K562 (cell line): ENCODE measurements at regions not wholly inside any gene's neighbourhood (a gene's known extent, or its start where the extent isn't known, plus 50 kb on each side); places are given as distances from the start of the nearest gene placed in this dataset.
A peak's percentile ranks its signal among the peaks of the same experiment; 100 is the strongest.

ENCODE experiments used
- ATAC-seq: fragments of 200-7000 bp; cut with Tn5 transposase; 3 replicates; pipeline ENCODE4 v1.9.1; 2020; ENCODE audit warnings: moderate library complexity
- BruUV-seq: library from RNA; stranded (reverse); fragments of 400-500 nt; replicated peaks from 2 replicates; lab custom pipeline; 2021; lab: Mats Ljungman, UMichigan
- CTCF ChIA-PET: fragments of 300-600 bp; formaldehyde crosslinking; extraction: SDS; loops from one replicate; lab custom pipeline; 2021; ENCODE audit warnings: low intra/inter-chr PET ratio; lab: Yijun Ruan, JAX
- POLR2A ChIA-PET: fragments of 300-600, 350-650 bp; sonication (Branson Sonifier 250); formaldehyde crosslinking; extraction: SDS; loops from one replicate; lab custom pipeline; 2021; ENCODE audit warnings: antibody characterized with exemption, inconsistent platforms; lab: Yijun Ruan, JAX
- DNase-seq, 4 experiments: peaks; one replicate each; pipeline versions ENCODE4 v3.0.0 to v3.0.0-alpha.2; 2011 to 2018; ENCODE audit warnings: low spot score in 3 of 4, mixed read lengths in 3 of 4; ENCODE audit errors: extremely low read depth in 1 of 4
- FAIRE-seq: peaks from 2 replicates; lab custom pipeline; 2011; peaks lifted over from hg19 to GRCh38; lab: Jason Lieb, UNC
- H2AFZ ChIP-seq: 2 replicates; pipeline ENCODE4 v1.6.0; 2011; ENCODE audit warnings: low read depth, low read length, control low read depth, inconsistent platforms
- H3K27ac ChIP-seq: fragments of 200-600 bp; 3 replicates; pipeline ENCODE4 v1.8.0; 2011; ENCODE audit warnings: low read depth, mild to moderate bottlenecking, control low read depth, inconsistent platforms, low read length, moderate library complexity, mixed read lengths; ENCODE audit errors: extremely low read depth
- H3K27me3 ChIP-seq, 2 experiments: fragments of 300-600 bp in 1 of 2; 2 replicates in 1 of 2; 3 replicates in 1 of 2; pipeline versions ENCODE4 v1.6.0 to v1.8.0; 2011; ENCODE audit warnings: inconsistent platforms in 2 of 2, low read length in 2 of 2, mild to moderate bottlenecking in 1 of 2, mixed read lengths in 1 of 2, moderate library complexity in 1 of 2; ENCODE audit not compliant: control insufficient read depth in 2 of 2, insufficient read depth in 2 of 2
- H3K36me3 ChIP-seq: fragments of 300-600 bp; 3 replicates; pipeline ENCODE4 v1.8.0; 2011; ENCODE audit warnings: mild to moderate bottlenecking, low read length, inconsistent platforms; ENCODE audit not compliant: control insufficient read depth, insufficient read depth
- H3K4me1 ChIP-seq, 2 experiments: fragments of 200-600 bp in 1 of 2; replicated peaks in 1 of 2; 2 replicates in 1 of 2; 3 replicates in 1 of 2; pipeline versions ENCODE4 v1.5.1 to v1.8.0; 2011; ENCODE audit warnings: inconsistent platforms in 2 of 2, low read length in 2 of 2, mild to moderate bottlenecking in 1 of 2, mixed read lengths in 1 of 2, moderate library complexity in 1 of 2; ENCODE audit not compliant: control insufficient read depth in 2 of 2, insufficient read depth in 2 of 2
- H3K4me2 ChIP-seq: 2 replicates; pipeline ENCODE4 v1.6.1; 2011; ENCODE audit warnings: low read length, control low read depth, inconsistent platforms, mixed read lengths; ENCODE audit not compliant: insufficient read depth
- H3K4me3 ChIP-seq: fragments of 200-600 bp; sonication (generic), shearing (Covaris generic); 2 replicates; pipeline ENCODE4 v1.5.1; 2016; ENCODE audit warnings: control low read depth, inconsistent platforms
- H3K79me2 ChIP-seq: fragments of 200-600 bp; 3 replicates; pipeline ENCODE4 v1.8.0; 2011; ENCODE audit warnings: low read length, inconsistent platforms; ENCODE audit not compliant: control insufficient read depth, insufficient read depth
- H3K9ac ChIP-seq, 2 experiments: 2 replicates each; pipeline versions ENCODE4 v1.6.0 to v1.6.1; 2011; ENCODE audit warnings: low read depth in 2 of 2, low read length in 2 of 2, control low read depth in 1 of 2, inconsistent platforms in 1 of 2, mild to moderate bottlenecking in 1 of 2, mixed read lengths in 1 of 2; ENCODE audit not compliant: insufficient read depth in 1 of 2
- H3K9me1 ChIP-seq: one replicate; pipeline ENCODE4 v1.6.0; 2011; ENCODE audit warnings: inconsistent platforms, mild to moderate bottlenecking, low read length, moderate library complexity; ENCODE audit not compliant: control insufficient read depth, insufficient read depth
- H3K9me3 ChIP-seq: replicated peaks from 2 replicates; pipeline ENCODE4 v1.5.1; 2011; ENCODE audit warnings: low read depth, low read length, inconsistent platforms; ENCODE audit not compliant: control insufficient read depth, insufficient read depth
- H4K20me1 ChIP-seq: replicated peaks from 2 replicates; pipeline ENCODE4 v1.6.1; 2011; ENCODE audit warnings: low read length, inconsistent platforms, mixed read lengths; ENCODE audit not compliant: control insufficient read depth, insufficient read depth
- ETV6 ChIP-seq, 3 experiments: fragments of 150-350 bp in 1 of 3; sonication (generic) in 1 of 3; formaldehyde crosslinking in 1 of 3; IDR thresholded peaks; 2 replicates each; pipeline versions ENCODE4 v1.6.1 to v1.8.0; 2014 to 2022; ENCODE audit warnings: borderline replicate concordance in 2 of 3, low read depth in 2 of 3, antibody characterized with exemption in 1 of 3, low read length in 1 of 3, mild to moderate bottlenecking in 1 of 3, missing genetic modification reagents in 1 of 3
- FOXA3 ChIP-seq, 2 experiments: fragments of 450-650 bp in 1 of 2; sonication (generic) in 1 of 2; formaldehyde crosslinking; IDR thresholded peaks in 1 of 2; conservative IDR thresholded peaks in 1 of 2; 2 replicates each; pipeline versions ENCODE4 v1.4.0 to v1.8.0; 2020 to 2022; ENCODE audit warnings: mild to moderate bottlenecking in 2 of 2, missing genetic modification reagents in 1 of 2
- GABPA ChIP-seq: fragments of 200-800 bp; sonication (Bioruptor generic); conservative IDR thresholded peaks from 2 replicates; pipeline ENCODE4 v1.6.1; 2016; ENCODE audit warnings: low read depth, missing genetic modification characterization, missing compliant biosample characterization
- HDAC3 ChIP-seq: fragments of 450-650 bp; IDR thresholded peaks from 2 replicates; pipeline ENCODE4 v1.6.1; 2018; ENCODE audit warnings: borderline replicate concordance, mild to moderate bottlenecking, moderate library complexity; ENCODE audit not compliant: partially characterized antibody
- MTA1 ChIP-seq: fragments of 450-650 bp; IDR thresholded peaks from 2 replicates; pipeline ENCODE4 v1.6.1; 2017; ENCODE audit warnings: borderline replicate concordance
- NFIX ChIP-seq: fragments of 250-450 bp; sonication (Bioruptor Pico); IDR thresholded peaks from 2 replicates; pipeline ENCODE4 v1.4.0; 2020; ENCODE audit warnings: low read depth, mild to moderate bottlenecking, moderate library complexity
- TCFL5 ChIP-seq: fragments of 250-450 bp; sonication (Bioruptor Pico); conservative IDR thresholded peaks from 2 replicates; pipeline ENCODE4 v1.6.1; 2021; ENCODE audit warnings: mild to moderate bottlenecking, moderate library complexity, matching md5 sums
- TEAD1 ChIP-seq, 2 experiments: fragments of 450-650 bp in 1 of 2; sonication (generic) in 1 of 2; formaldehyde crosslinking; IDR thresholded peaks; 2 replicates each; pipeline versions ENCODE4 v1.4.0 to v1.8.0; 2020 to 2022; ENCODE audit warnings: mild to moderate bottlenecking in 2 of 2, missing genetic modification reagents in 1 of 2
- TOE1 ChIP-seq, 2 experiments: fragments of 450-650 bp in 1 of 2; sonication (generic) in 1 of 2; formaldehyde crosslinking in 1 of 2; IDR thresholded peaks; 2 replicates each; pipeline versions ENCODE4 v1.7.1 to v1.8.0; 2016 to 2022; ENCODE audit warnings: borderline replicate concordance in 2 of 2, mild to moderate bottlenecking in 2 of 2, antibody characterized with exemption in 1 of 2, inconsistent platforms in 1 of 2, low read depth in 1 of 2, missing genetic modification reagents in 1 of 2, moderate library complexity in 1 of 2
- ZNF57 ChIP-seq: fragments of 450-650 bp; formaldehyde crosslinking; IDR thresholded peaks from 2 replicates; pipeline ENCODE4 v1.4.0; 2020; ENCODE audit warnings: mild to moderate bottlenecking, moderate library complexity
- WGBS: fragments of 100-300 bp; shearing (Covaris generic); methylation state at CpG from one replicate; pipeline ENCODE4 v1.1.6; 2016; ENCODE audit warnings: low coverage, mixed read lengths; ENCODE audit not compliant: insufficient coverage; ENCODE audit errors: missing lambda C conversion rate; 5-methylcytosine and 5-hydroxymethylcytosine counted together
- in situ Hi-C: fragments of 300-500 bp; cut with MboI; formaldehyde crosslinking; loops from 4 replicates; pipeline ENCODE4 v1.15.0; 2018; ENCODE audit warnings: inconsistent platforms, mixed read lengths
- intact Hi-C: fragments of 100-400 bp; cut with micrococcal nuclease; formaldehyde crosslinking; loops from 2 replicates; pipeline ENCODE4 v1.14.2; 2022
- TF ChIP-seq, protein P1 (sequence below): fragments of 450-650 bp; IDR thresholded peaks from 2 replicates; pipeline ENCODE4 v1.6.1; 2018; ENCODE audit warnings: mild to moderate bottlenecking, low read depth; ENCODE audit not compliant: partially characterized antibody
- TF ChIP-seq, protein P2 (sequence below), 3 experiments: IDR thresholded peaks in 2 of 3; conservative IDR thresholded peaks in 1 of 3; 2 replicates each; pipeline ENCODE4 v1.5.1; 2011 to 2012; ENCODE audit warnings: low read length in 3 of 3, mild to moderate bottlenecking in 3 of 3, control low read depth in 2 of 3, improper control_type of control experiment in 1 of 3, inconsistent platforms in 1 of 3, low read depth in 1 of 3, mixed read lengths in 1 of 3, moderate library complexity in 1 of 3; ENCODE audit not compliant: insufficient read depth in 2 of 3
- TF ChIP-seq, protein P3 (sequence below): IDR thresholded peaks from 2 replicates; pipeline ENCODE4 v1.6.1; 2011; ENCODE audit warnings: borderline replicate concordance, low read depth, mild to moderate bottlenecking, moderate library complexity, low read length; ENCODE audit not compliant: insufficient read depth, poor library complexity, severe bottlenecking

DNA sequence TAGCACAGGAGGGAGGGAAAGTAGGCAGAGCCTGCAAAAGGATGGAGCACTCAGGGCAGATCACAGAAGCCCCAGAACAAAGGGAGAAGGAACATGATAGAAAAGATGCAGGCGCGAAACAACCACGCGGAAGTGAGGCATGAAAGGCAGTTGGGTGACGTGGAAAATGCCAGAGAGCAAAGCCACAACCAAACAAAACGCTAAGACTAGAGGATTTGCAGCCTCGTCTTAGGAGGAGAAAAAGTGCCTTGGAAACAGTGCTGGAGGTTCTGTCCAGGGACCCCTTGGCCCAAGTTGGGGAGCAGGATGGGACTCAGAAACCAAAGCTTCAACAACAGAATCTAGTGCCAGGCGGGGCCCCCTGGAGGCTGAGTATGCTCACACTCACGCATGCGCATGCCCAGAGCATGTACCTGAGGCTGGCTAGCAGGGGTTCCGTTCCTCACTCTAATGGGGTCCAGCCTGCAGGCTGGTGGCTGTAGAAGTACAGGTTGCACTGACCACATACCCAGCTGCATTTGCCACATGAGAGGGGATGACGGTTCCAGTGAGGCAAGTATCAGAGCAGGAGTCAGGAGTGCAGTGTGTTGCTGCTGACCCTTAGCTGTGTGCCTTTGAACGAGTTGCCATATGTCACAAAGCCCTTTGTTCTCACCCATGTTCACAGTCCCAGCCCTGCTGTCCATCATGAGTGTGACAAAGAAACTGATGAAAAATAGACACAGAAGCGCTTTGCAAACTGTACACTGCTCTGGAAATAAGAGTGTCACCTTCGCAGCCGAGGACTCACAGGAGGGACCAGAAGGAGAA, 568.6 kb upstream of the CADM1 start:
- Histone ChIP-seq H3K4me2 (no peak overlapping the region), H3K4me1 (no peaks in the 10 kb centered on the region; a peak in 1 of 5 replicates), H3K27ac (no peak overlapping the region), H3K4me3 (no peak overlapping the region), H4K20me1 (no peaks in the 10 kb centered on the region), H3K27me3 (peaks cover 0 to 8% of the 10 kb centered on the region in 2 experiments; a peak in 2 of 5 replicates), H3K9ac (no peak overlapping the region), H3K9me3 (no peaks in the 10 kb centered on the region), H3K36me3 (no peaks in the 10 kb centered on the region), H2AFZ (no peak overlapping the region), H3K79me2 (no peaks in the 10 kb centered on the region), H3K9me1 (no peaks in the 10 kb centered on the region)
- ChIA-PET POLR2A (no interaction called here), CTCF (no interaction called here)
- no peak for FAIRE-seq
- ATAC-seq: peak; percentile 70
- DNase-seq: peak; percentile 7 to 41 (median 30)
- intact Hi-C loops: no loop called here
- in situ Hi-C loops: loop anchor here (25.0 kb wide), 1 partner anchor 736 kb away; no protein-coding TSS in a partner anchor
- BruUV-seq: no TSS peak
- 3% methylated on average over 16 of the region's 16 CpGs for WGBS
- TF ChIP-seq MTA1 (no peak), NFIX (CRISPR knock-in tag) (no peak), FOXA3 (CRISPR knock-in tag; conservative IDR thresholded peaks at IDR 0.05 in 1 of 2, IDR thresholded peaks at IDR 0.05 in 1 of 2) (no peak), TEAD1 (CRISPR knock-in tag; IDR thresholded peaks at IDR 0.05) (no peak), TOE1 (IDR thresholded peaks at IDR 0.05; ENCODE audit: borderline replicate concordance) (no peak), TOE1 (CRISPR knock-in tag; IDR thresholded peaks at IDR 0.05; ENCODE audit: borderline replicate concordance, low read depth) (no peak), GABPA (tag) (no peak), ETV6 (IDR thresholded peaks at IDR 0.05; ENCODE audit: borderline replicate concordance in 1 of 2, low read depth in 2 of 2, low read length in 1 of 2) (no peak), ETV6 (CRISPR knock-in tag; IDR thresholded peaks at IDR 0.05; ENCODE audit: borderline replicate concordance) (no peak), ZNF57 (CRISPR knock-in tag) (no peak), HDAC3 (no peak), TCFL5 (CRISPR knock-in tag) (no peak)
- TF ChIP-seq, protein P1, sequence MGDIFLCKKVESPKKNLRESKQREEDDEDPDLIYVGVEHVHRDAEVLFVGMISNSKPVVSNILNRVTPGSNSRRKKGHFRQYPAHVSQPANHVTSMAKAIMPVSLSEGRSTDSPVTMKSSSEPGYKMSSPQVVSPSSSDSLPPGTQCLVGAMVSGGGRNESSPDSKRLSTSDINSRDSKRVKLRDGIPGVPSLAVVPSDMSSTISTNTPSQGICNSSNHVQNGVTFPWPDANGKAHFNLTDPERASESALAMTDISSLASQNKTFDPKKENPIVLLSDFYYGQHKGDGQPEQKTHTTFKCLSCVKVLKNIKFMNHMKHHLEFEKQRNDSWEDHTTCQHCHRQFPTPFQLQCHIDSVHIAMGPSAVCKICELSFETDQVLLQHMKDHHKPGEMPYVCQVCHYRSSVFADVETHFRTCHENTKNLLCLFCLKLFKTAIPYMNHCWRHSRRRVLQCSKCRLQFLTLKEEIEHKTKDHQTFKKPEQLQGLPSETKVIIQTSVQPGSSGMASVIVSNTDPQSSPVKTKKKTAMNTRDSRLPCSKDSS: no peak
- TF ChIP-seq, protein P2, sequence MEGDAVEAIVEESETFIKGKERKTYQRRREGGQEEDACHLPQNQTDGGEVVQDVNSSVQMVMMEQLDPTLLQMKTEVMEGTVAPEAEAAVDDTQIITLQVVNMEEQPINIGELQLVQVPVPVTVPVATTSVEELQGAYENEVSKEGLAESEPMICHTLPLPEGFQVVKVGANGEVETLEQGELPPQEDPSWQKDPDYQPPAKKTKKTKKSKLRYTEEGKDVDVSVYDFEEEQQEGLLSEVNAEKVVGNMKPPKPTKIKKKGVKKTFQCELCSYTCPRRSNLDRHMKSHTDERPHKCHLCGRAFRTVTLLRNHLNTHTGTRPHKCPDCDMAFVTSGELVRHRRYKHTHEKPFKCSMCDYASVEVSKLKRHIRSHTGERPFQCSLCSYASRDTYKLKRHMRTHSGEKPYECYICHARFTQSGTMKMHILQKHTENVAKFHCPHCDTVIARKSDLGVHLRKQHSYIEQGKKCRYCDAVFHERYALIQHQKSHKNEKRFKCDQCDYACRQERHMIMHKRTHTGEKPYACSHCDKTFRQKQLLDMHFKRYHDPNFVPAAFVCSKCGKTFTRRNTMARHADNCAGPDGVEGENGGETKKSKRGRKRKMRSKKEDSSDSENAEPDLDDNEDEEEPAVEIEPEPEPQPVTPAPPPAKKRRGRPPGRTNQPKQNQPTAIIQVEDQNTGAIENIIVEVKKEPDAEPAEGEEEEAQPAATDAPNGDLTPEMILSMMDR (IDR thresholded peaks at IDR 0.05 in 2 of 3, conservative IDR thresholded peaks at IDR 0.05 in 1 of 3; ENCODE audit: insufficient read depth in 2 of 3, low read depth in 1 of 3, low read length in 3 of 3): peak in 2 of 3 experiments; percentile 18 to 25; a peak in 1 of 6 replicates
- TF ChIP-seq, protein P3, sequence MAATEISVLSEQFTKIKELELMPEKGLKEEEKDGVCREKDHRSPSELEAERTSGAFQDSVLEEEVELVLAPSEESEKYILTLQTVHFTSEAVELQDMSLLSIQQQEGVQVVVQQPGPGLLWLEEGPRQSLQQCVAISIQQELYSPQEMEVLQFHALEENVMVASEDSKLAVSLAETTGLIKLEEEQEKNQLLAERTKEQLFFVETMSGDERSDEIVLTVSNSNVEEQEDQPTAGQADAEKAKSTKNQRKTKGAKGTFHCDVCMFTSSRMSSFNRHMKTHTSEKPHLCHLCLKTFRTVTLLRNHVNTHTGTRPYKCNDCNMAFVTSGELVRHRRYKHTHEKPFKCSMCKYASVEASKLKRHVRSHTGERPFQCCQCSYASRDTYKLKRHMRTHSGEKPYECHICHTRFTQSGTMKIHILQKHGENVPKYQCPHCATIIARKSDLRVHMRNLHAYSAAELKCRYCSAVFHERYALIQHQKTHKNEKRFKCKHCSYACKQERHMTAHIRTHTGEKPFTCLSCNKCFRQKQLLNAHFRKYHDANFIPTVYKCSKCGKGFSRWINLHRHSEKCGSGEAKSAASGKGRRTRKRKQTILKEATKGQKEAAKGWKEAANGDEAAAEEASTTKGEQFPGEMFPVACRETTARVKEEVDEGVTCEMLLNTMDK: peak; percentile 71
